ENCODE measurements at regions not wholly inside any gene's neighbourhood (a gene's known extent, or its start where the extent isn't known, plus 50 kb on each side); places are given as distances from the start of the nearest gene placed in this dataset.

DNA sequence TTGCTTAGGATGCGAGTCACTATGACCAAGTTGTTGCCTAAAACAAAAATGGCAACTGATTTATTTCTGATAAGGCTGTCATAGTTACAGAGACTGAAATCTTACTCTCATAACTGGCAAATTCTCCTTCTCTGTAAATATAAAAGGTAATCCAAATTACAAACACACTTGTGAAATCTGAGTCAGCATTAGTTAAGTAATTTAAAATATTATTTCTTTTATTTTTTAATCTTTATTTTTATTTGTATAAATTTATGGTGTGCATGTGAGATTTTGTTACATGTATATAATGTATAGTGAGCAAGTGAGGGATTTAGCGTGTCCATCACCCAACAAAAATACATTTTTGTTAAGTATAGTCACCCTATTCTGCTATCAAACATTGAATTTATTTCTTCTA is 1342.8 kb upstream of the TMEFF2 start:
- Histone ChIP-seq H3K9me2 (replicated peaks; ENCODE audit: low read depth, low read length) (no peaks in the 10 kb centered on the region), H3K9ac (ENCODE audit: low read depth, low read length, poor library complexity, severe bottlenecking) (no peak overlapping the region), H3K4me2 (ENCODE audit: low read depth, low read length, poor library complexity, severe bottlenecking) (no peak overlapping the region), H3K4me3 (ENCODE audit: low read length, poor library complexity, severe bottlenecking) (no peak overlapping the region), H3F3A (ENCODE audit: low read depth) (no peaks in the 10 kb centered on the region), H3K4me1 (ENCODE audit: insufficient read depth, low read length, poor library complexity, severe bottlenecking) (no peaks in the 10 kb centered on the region), H3K9me3 (ENCODE audit: insufficient read depth, low read depth, low read length) (no peaks in the 10 kb centered on the region), H4K20me1 (ENCODE audit: insufficient read depth, low read length, poor library complexity, severe bottlenecking) (no peaks in the 10 kb centered on the region), H3K27me3 (ENCODE audit: insufficient read depth, low read length, poor library complexity, severe bottlenecking) (no peaks in the 10 kb centered on the region), H2AFZ (ENCODE audit: low read length) (no peak overlapping the region), H3K36me3 (ENCODE audit: insufficient read depth, low read length) (no peaks in the 10 kb centered on the region), H3K79me2 (ENCODE audit: insufficient read depth, low read length) (no peaks in the 10 kb centered on the region)
- TF ChIP-seq EZH2phosphoT487 (IDR thresholded peaks at IDR 0.05; ENCODE audit: borderline replicate concordance), result no peak
- TF ChIP-seq, protein P1, sequence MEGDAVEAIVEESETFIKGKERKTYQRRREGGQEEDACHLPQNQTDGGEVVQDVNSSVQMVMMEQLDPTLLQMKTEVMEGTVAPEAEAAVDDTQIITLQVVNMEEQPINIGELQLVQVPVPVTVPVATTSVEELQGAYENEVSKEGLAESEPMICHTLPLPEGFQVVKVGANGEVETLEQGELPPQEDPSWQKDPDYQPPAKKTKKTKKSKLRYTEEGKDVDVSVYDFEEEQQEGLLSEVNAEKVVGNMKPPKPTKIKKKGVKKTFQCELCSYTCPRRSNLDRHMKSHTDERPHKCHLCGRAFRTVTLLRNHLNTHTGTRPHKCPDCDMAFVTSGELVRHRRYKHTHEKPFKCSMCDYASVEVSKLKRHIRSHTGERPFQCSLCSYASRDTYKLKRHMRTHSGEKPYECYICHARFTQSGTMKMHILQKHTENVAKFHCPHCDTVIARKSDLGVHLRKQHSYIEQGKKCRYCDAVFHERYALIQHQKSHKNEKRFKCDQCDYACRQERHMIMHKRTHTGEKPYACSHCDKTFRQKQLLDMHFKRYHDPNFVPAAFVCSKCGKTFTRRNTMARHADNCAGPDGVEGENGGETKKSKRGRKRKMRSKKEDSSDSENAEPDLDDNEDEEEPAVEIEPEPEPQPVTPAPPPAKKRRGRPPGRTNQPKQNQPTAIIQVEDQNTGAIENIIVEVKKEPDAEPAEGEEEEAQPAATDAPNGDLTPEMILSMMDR (conservative IDR thresholded peaks at IDR 0.05; ENCODE audit: low read length), result no peak

- no peaks in the 10 kb centered on the region for H3K27me3 ChIP-seq (ENCODE audit: insufficient read depth, low read length, poor library complexity, severe bottlenecking)
- H3K79me2 ChIP-seq (ENCODE audit: insufficient read depth, low read length), result no peaks in the 10 kb centered on the region
- no peaks in the 10 kb centered on the region for H3F3A ChIP-seq (ENCODE audit: low read depth)
- H4K20me1 ChIP-seq (ENCODE audit: insufficient read depth, low read length, poor library complexity, severe bottlenecking), result no peaks in the 10 kb centered on the region
- H3K36me3 ChIP-seq (ENCODE audit: insufficient read depth, low read length), result no peaks in the 10 kb centered on the region
- H2AFZ ChIP-seq (ENCODE audit: low read length), result no peak overlapping the region
- H3K4me3 ChIP-seq (ENCODE audit: low read length, poor library complexity, severe bottlenecking), result no peak overlapping the region
- H3K9me3 ChIP-seq (ENCODE audit: insufficient read depth, low read depth, low read length), result no peaks in the 10 kb centered on the region
- H3K9me2 ChIP-seq (replicated peaks; ENCODE audit: low read depth, low read length), result no peaks in the 10 kb centered on the region
- H3K4me2 ChIP-seq (ENCODE audit: low read depth, low read length, poor library complexity, severe bottlenecking), result no peak overlapping the region
- TF ChIP-seq, protein P1 (conservative IDR thresholded peaks at IDR 0.05; ENCODE audit: low read length), result no peak
- no peak for TF ChIP-seq EZH2phosphoT487 (IDR thresholded peaks at IDR 0.05; ENCODE audit: borderline replicate concordance)
- H3K4me1 ChIP-seq (ENCODE audit: insufficient read depth, low read length, poor library complexity, severe bottlenecking), result no peaks in the 10 kb centered on the region
- no peak overlapping the region for H3K9ac ChIP-seq (ENCODE audit: low read depth, low read length, poor library complexity, severe bottlenecking)
Observed at GRCh38 chr2:193528458-193528857, 1333.7 kb upstream of the TMEFF2 start.

DNA sequence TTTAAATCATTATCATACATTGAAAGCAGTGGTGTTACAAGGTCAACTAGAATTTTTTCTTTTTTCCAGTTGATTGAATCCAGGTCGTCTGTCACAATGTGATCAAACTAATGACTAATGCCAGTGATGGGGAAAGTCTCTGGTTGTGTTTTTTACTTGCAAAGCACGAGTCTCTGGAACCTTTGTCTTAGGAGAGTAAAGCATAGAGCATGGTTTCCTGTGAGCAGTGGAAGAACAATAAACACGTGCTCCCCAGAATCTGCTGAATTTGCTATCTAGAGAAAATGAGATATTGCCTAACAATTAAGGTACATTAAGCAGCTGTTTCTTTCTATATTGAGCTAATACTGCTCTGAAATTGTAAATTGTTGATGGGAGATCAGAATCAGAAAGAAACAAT is 1332.4 kb upstream of the TMEFF2 start:
- Histone ChIP-seq H4K20me1 (ENCODE audit: insufficient read depth, low read length, poor library complexity, severe bottlenecking) (no peaks in the 10 kb centered on the region), H3K36me3 (ENCODE audit: insufficient read depth, low read length) (no peaks in the 10 kb centered on the region), H3K9ac (ENCODE audit: low read depth, low read length, poor library complexity, severe bottlenecking) (no peak overlapping the region), H2AFZ (ENCODE audit: low read length) (peak overlapping the region; percentile 63), H3K4me3 (ENCODE audit: low read length, poor library complexity, severe bottlenecking) (no peak overlapping the region), H3K4me1 (ENCODE audit: insufficient read depth, low read length, poor library complexity, severe bottlenecking) (no peaks in the 10 kb centered on the region), H3K4me2 (ENCODE audit: low read depth, low read length, poor library complexity, severe bottlenecking) (no peak overlapping the region), H3K27me3 (ENCODE audit: insufficient read depth, low read length, poor library complexity, severe bottlenecking) (no peaks in the 10 kb centered on the region), H3K79me2 (ENCODE audit: insufficient read depth, low read length) (no peaks in the 10 kb centered on the region), H3F3A (ENCODE audit: low read depth) (no peaks in the 10 kb centered on the region), H3K9me2 (replicated peaks; ENCODE audit: low read depth, low read length) (no peaks in the 10 kb centered on the region), H3K9me3 (ENCODE audit: insufficient read depth, low read depth, low read length) (no peaks in the 10 kb centered on the region)
- TF ChIP-seq, protein P1 (conservative IDR thresholded peaks at IDR 0.05; ENCODE audit: low read length), result no peak
- TF ChIP-seq EZH2phosphoT487 (IDR thresholded peaks at IDR 0.05; ENCODE audit: borderline replicate concordance), result no peak
